Neural progenitor cell (in vitro differentiated cells): ENCODE measurements at regions not wholly inside any gene's neighbourhood (a gene's known extent, or its start where the extent isn't known, plus 50 kb on each side); places are given as distances from the start of the nearest gene placed in this dataset.

Experiments
- DNase-seq: peaks from one replicate; pipeline ENCODE4 v3.0.0-alpha.2; 2016; ENCODE audit warnings: low spot score
- H2AFZ ChIP-seq: fragments of 200-600 bp; sonication (generic); replicated peaks from 2 replicates; pipeline ENCODE4 v1.6.1; 2016; ENCODE audit warnings: antibody characterized with exemption
- H3F3A ChIP-seq: fragments of 200-600 bp; sonication (generic); 2 replicates; pipeline ENCODE4 v1.6.1; 2016; ENCODE audit warnings: antibody characterized with exemption, low read depth
- H3K27ac ChIP-seq: fragments of 200-600 bp; sonication (generic); 2 replicates; pipeline ENCODE4 v1.5.1; 2016; ENCODE audit warnings: mild to moderate bottlenecking
- H3K27me3 ChIP-seq: fragments of 200-600 bp; sonication (generic); 2 replicates; pipeline ENCODE4 v1.6.1; 2016; ENCODE audit warnings: mild to moderate bottlenecking, moderate library complexity
- H3K36me3 ChIP-seq: fragments of 200-600 bp; sonication (generic); 2 replicates; pipeline ENCODE4 v1.5.1; 2016
- H3K4me1 ChIP-seq: fragments of 200-600 bp; sonication (generic); 2 replicates; pipeline ENCODE4 v1.6.1; 2016; ENCODE audit warnings: mixed run types
- H3K4me2 ChIP-seq: fragments of 200-600 bp; sonication (generic); 2 replicates; pipeline ENCODE4 v1.6.1; 2016
- H3K4me3 ChIP-seq: fragments of 200-600 bp; sonication (generic); 2 replicates; pipeline ENCODE4 v1.5.1; 2016
- H3K79me2 ChIP-seq: fragments of 200-600 bp; sonication (generic); 2 replicates; pipeline ENCODE4 v1.6.1; 2016; ENCODE audit warnings: low read depth
- H3K9ac ChIP-seq: fragments of 200-600 bp; sonication (generic); 2 replicates; pipeline ENCODE4 v1.6.1; 2016
- H3K9me3 ChIP-seq: fragments of 200-600 bp; sonication (generic); 2 replicates; pipeline ENCODE4 v1.5.1; 2016; ENCODE audit warnings: low read depth
- H4K20me1 ChIP-seq: fragments of 200-600 bp; sonication (generic); 2 replicates; pipeline ENCODE4 v1.6.1; 2016; ENCODE audit warnings: low read depth
- H3K27ac Mint-ChIP-seq: 3 replicates; pipeline ENCODE4 v1.8.0; 2021; ENCODE audit warnings: mixed read lengths
- H3K27me3 Mint-ChIP-seq: 2 replicates; pipeline ENCODE4 v1.8.0; 2022; ENCODE audit warnings: low read depth, mild to moderate bottlenecking, inconsistent platforms, moderate library complexity, mixed read lengths; ENCODE audit not compliant: insufficient read depth
- H3K36me3 Mint-ChIP-seq: 3 replicates; pipeline ENCODE4 v1.8.0; 2021; ENCODE audit warnings: mixed read lengths
- H3K4me1 Mint-ChIP-seq: 3 replicates; pipeline ENCODE4 v1.8.0; 2021; ENCODE audit warnings: mixed read lengths
- H3K4me3 Mint-ChIP-seq: 3 replicates; pipeline ENCODE4 v1.8.0; 2021; ENCODE audit warnings: mild to moderate bottlenecking, moderate library complexity, mixed read lengths
- H3K9me3 Mint-ChIP-seq: 3 replicates; pipeline ENCODE4 v1.8.0; 2020; ENCODE audit warnings: mixed read lengths
- EZH2 ChIP-seq: fragments of 200-600 bp; sonication (generic); IDR thresholded peaks from 2 replicates; pipeline ENCODE4 v1.6.1; 2017; ENCODE audit warnings: antibody characterized with exemption, mild to moderate bottlenecking, moderate library complexity
- EZH2phosphoT487 ChIP-seq: fragments of 200-600 bp; sonication (generic); IDR thresholded peaks from 2 replicates; pipeline ENCODE4 v1.6.1; 2017; ENCODE audit warnings: antibody characterized with exemption
- TF ChIP-seq, protein P1 (sequence below): fragments of 200-600 bp; sonication (generic); IDR thresholded peaks from 2 replicates; pipeline ENCODE4 v1.5.1; 2017; ENCODE audit warnings: antibody characterized with exemption, mild to moderate bottlenecking

DNA sequence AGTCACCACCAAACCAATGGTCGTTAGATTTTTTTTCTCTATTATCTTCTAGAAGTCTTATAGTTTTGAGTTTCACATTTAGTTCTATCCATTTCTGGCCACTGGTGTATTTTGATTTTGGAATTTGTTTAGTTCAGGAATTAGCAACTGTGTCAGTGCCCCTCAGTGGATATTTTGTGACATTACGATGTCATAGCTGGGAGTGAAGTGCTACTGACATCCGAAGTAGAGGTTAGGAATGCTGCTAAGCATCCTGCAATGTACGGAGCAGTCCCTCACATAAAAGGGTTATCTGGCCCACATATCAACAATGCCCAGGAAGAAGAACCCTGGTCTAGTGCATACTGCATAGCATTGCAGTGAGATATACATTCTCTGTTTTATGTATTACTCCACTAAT, 157.4 kb upstream of the RGPD4 start:
- Histone ChIP-seq H3K4me2 (no peak overlapping the region), H3K4me1 (no peaks in the 10 kb centered on the region), H2AFZ (no peak overlapping the region), H4K20me1 (no peaks in the 10 kb centered on the region), H3K27me3 (no peaks in the 10 kb centered on the region), H3F3A (no peaks in the 10 kb centered on the region), H3K9me3 (peaks cover 9% of the 10 kb centered on the region), H3K4me3 (no peak overlapping the region), H3K36me3 (peaks cover 3% of the 10 kb centered on the region), H3K79me2 (no peaks in the 10 kb centered on the region), H3K9ac (no peak overlapping the region), H3K27ac (no peak overlapping the region)
- TF ChIP-seq EZH2phosphoT487: no peak
- TF ChIP-seq, protein P1, sequence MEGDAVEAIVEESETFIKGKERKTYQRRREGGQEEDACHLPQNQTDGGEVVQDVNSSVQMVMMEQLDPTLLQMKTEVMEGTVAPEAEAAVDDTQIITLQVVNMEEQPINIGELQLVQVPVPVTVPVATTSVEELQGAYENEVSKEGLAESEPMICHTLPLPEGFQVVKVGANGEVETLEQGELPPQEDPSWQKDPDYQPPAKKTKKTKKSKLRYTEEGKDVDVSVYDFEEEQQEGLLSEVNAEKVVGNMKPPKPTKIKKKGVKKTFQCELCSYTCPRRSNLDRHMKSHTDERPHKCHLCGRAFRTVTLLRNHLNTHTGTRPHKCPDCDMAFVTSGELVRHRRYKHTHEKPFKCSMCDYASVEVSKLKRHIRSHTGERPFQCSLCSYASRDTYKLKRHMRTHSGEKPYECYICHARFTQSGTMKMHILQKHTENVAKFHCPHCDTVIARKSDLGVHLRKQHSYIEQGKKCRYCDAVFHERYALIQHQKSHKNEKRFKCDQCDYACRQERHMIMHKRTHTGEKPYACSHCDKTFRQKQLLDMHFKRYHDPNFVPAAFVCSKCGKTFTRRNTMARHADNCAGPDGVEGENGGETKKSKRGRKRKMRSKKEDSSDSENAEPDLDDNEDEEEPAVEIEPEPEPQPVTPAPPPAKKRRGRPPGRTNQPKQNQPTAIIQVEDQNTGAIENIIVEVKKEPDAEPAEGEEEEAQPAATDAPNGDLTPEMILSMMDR: peak; percentile 42
- no peaks in the 10 kb centered on the region for H3K4me1 Mint-ChIP-seq
- no peak overlapping the region for H3K4me3 Mint-ChIP-seq
- no peaks in the 10 kb centered on the region for H3K27me3 Mint-ChIP-seq
- peak; percentile 24 for DNase-seq
- H3K27ac Mint-ChIP-seq: no peak overlapping the region
- peaks cover 5% of the 10 kb centered on the region for H3K36me3 Mint-ChIP-seq
- peaks cover 26% of the 10 kb centered on the region for H3K9me3 Mint-ChIP-seq

DNA sequence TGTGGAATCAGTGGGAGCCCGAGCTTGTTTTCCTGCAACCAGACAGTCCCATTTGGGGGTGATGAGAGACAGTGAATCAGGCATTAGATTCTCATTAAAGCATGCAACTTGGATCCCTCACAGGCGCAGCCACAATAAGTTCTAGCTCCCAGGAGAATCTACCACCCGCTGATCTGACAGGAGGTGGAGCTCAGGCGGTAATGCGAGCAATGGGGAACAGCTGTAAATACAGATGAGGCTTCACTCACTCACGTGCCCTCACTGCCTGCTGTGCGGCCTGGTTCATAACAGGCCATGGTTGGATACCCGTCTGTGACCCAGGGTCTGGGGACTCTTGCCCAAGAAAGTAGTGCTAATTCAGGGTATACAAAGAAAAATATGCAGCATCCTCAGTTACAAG, 144.8 kb upstream of the RGPD4 start:
- Histone ChIP-seq H3K27ac (no peak overlapping the region), H3F3A (peaks cover 12% of the 10 kb centered on the region), H3K9me3 (no peaks in the 10 kb centered on the region), H4K20me1 (no peaks in the 10 kb centered on the region), H3K4me1 (peaks cover 25% of the 10 kb centered on the region), H3K36me3 (no peaks in the 10 kb centered on the region), H3K79me2 (no peaks in the 10 kb centered on the region), H3K4me2 (no peak overlapping the region), H3K4me3 (no peak overlapping the region), H3K27me3 (no peaks in the 10 kb centered on the region), H2AFZ (no peak overlapping the region), H3K9ac (no peak overlapping the region)
- Mint-ChIP-seq H3K4me1 (peaks cover 26% of the 10 kb centered on the region), H3K27ac (no peak overlapping the region), H3K27me3 (no peaks in the 10 kb centered on the region), H3K4me3 (no peak overlapping the region), H3K36me3 (no peaks in the 10 kb centered on the region), H3K9me3 (no peaks in the 10 kb centered on the region)
- peak; percentile 16 for DNase-seq
- TF ChIP-seq EZH2phosphoT487 (no peak), EZH2 (no peak)
- TF ChIP-seq, protein P1: no peak

DNA sequence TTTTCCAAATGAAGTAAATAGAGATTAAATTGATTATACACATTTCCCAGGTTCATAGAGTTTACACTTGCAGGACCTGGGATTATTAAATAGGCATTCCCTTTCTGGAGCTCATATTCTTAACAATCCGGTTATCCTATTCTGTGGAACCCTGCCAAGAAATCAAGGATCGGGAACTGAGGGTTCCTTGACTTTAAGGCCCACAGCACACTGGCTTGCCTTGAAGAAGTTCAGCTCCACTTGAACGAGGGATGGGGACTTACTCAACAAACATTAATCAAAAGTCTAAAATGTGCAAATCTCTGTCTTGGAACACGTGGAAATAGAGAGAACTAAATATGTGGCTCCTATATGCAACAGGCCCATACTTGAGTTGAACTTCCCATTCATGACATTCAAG, 142.3 kb upstream of the RGPD4 start:
- H2AFZ ChIP-seq: no peak overlapping the region
- DNase-seq: no peak
- H3K9ac ChIP-seq: no peak overlapping the region
- no peaks in the 10 kb centered on the region for H3K79me2 ChIP-seq
- peaks cover 37% of the 10 kb centered on the region for H3K4me1 Mint-ChIP-seq
- TF ChIP-seq EZH2phosphoT487 (no peak), EZH2 (no peak)
- TF ChIP-seq, protein P1: no peak
- H3K4me1 ChIP-seq: peaks cover 30% of the 10 kb centered on the region
- H3K9me3 ChIP-seq: no peaks in the 10 kb centered on the region
- no peak overlapping the region for H3K27ac Mint-ChIP-seq
- no peak overlapping the region for H3K4me2 ChIP-seq
- H4K20me1 ChIP-seq: no peaks in the 10 kb centered on the region
- H3K27me3 Mint-ChIP-seq: no peaks in the 10 kb centered on the region
- no peaks in the 10 kb centered on the region for H3K36me3 ChIP-seq
- no peak overlapping the region for H3K4me3 ChIP-seq
- H3K36me3 Mint-ChIP-seq: no peaks in the 10 kb centered on the region
- H3F3A ChIP-seq: peaks cover 12% of the 10 kb centered on the region
- H3K27ac ChIP-seq: no peak overlapping the region
- H3K27me3 ChIP-seq: no peaks in the 10 kb centered on the region
- no peak overlapping the region for H3K4me3 Mint-ChIP-seq
- no peaks in the 10 kb centered on the region for H3K9me3 Mint-ChIP-seq
